ENCODE measurements at regions not wholly inside any gene's neighbourhood (a gene's known extent, or its start where the extent isn't known, plus 50 kb on each side); places are given as distances from the start of the nearest gene placed in this dataset.
A peak's percentile ranks its signal among the peaks of the same experiment; 100 is the strongest.
"Not testable (repeated sequence)": the region's sequence is repeated elsewhere in the genome, so short reads cannot be mapped to it uniquely, and the experiment has no call there.

DNA sequence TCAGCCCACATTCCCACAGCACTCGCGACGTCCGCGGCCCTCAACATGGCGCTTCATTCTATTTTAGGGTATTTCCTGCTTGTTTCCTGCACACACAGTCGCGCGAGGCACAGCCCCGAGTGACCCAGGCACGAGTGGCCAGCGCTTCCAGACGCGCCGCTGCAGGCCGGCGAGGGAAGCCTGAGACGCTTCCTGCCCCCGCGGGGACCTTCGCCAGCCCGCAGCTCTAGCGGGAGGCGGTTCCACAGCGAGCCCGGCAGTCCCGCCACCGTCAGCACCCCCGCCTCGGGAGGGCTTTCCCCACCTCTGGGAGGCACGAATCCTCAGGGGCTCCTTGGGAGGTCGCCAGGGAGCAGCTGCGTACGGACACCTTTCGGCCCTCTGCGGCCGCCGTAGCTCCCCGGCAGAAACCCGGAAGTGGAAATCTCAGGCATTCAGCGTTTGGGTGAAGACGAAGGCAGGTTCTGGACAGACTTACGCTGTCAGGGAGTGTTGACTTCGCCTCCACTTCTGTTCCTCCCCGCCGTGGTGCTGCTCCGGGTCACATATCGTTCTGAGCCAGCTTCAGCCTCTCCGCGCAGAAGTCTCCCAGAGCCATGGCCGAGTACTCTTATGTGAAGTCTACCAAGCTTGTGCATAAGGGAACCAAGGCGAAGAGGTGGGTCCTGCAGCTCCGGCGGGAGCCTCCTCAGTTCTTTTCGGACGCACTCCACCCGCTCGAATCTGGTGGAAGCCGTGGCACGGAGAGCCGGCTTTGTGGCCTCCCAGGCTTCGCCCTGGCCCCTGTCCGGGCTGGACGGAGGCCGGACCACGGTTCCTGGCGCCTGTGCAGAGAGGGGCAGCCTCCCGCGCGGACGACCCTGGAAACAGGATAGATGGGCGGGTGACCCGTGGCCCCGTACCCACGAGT is 2925.9 kb upstream of the OR11H1 start:
- Histone ChIP-seq H3K4me1 (no peaks in the 10 kb centered on the region), H3K9me3 (peaks cover 0 to 79% (median 13%) of the 10 kb centered on the region in 11 donors), H3K27me3 (no peaks in the 10 kb centered on the region), H3K27ac (no peak overlapping the region), H3K4me3 (peak overlapping the region in 1 of 10 donors; percentile 30), H3K36me3 (no peaks in the 10 kb centered on the region)
- intact Hi-C loops (cut with DNase I) = no loop called here
- DNase-seq = peak in 1 of 2 donors; percentile 17
- 51 to 53% methylated on average over 75 of the region's 75 CpGs for WGBS, 2 donors
- TF ChIP-seq, protein P1, sequence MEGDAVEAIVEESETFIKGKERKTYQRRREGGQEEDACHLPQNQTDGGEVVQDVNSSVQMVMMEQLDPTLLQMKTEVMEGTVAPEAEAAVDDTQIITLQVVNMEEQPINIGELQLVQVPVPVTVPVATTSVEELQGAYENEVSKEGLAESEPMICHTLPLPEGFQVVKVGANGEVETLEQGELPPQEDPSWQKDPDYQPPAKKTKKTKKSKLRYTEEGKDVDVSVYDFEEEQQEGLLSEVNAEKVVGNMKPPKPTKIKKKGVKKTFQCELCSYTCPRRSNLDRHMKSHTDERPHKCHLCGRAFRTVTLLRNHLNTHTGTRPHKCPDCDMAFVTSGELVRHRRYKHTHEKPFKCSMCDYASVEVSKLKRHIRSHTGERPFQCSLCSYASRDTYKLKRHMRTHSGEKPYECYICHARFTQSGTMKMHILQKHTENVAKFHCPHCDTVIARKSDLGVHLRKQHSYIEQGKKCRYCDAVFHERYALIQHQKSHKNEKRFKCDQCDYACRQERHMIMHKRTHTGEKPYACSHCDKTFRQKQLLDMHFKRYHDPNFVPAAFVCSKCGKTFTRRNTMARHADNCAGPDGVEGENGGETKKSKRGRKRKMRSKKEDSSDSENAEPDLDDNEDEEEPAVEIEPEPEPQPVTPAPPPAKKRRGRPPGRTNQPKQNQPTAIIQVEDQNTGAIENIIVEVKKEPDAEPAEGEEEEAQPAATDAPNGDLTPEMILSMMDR (IDR thresholded peaks at IDR 0.05) = no peak
- ATAC-seq = peak in 2 of 8 donors; percentile 29 to 38

DNA sequence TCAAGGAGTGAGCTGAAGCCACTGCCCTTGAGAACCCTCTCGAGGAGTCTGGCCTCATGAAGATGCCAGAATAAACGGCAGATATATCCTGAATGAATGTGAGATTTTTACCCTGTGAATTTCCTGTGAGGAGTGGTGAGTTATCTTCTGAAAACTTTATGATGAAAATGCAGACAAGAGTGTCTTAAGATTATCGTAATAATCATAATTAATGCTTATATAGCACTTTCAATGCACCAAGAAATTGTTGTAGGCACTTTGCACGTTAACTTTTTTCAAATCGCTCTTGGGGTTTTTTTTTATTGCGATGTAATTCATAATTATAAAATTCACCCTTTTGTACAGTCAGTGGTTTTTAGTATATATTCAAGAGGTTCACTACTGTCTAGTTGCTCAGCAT is 2924.6 kb upstream of the OR11H1 start:
- ATAC-seq; H3K27me3 ChIP-seq; H3K4me1 ChIP-seq; H3K27ac ChIP-seq; intact Hi-C loops (cut with DNase I); DNase-seq; H3K4me3 ChIP-seq; H3K36me3 ChIP-seq: not testable (repeated sequence)
- peaks cover 0 to 82% (median 7%) of the 10 kb centered on the region in 11 donors for H3K9me3 ChIP-seq
- WGBS, 2 donors = 62 to 65% methylated on average over 6 of the region's 6 CpGs

DNA sequence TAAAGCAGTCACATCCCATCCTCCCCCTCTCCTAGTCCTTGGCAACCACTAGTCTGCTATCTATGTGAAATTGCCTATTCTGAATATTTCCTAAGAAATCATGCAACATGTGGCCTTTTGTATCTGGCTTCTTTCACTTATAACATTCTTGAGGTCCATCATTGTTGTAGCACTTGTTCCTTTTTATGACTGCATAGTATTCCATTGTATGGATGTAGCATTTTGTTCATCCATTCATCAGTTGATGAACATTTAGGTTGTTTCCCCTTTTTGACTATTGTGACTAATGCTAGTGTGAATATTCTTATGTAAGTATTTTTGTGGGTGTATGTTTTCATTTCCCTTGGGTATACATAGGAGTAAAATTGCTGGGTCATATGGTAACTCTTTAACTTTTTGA is 2924.2 kb upstream of the OR11H1 start:
- intact Hi-C loops (cut with DNase I); ATAC-seq; DNase-seq; H3K4me1 ChIP-seq; H3K27me3 ChIP-seq; H3K36me3 ChIP-seq; H3K27ac ChIP-seq; H3K4me3 ChIP-seq: not testable (repeated sequence)
- peaks cover 0 to 80% (median 7%) of the 10 kb centered on the region in 11 donors for H3K9me3 ChIP-seq

DNA sequence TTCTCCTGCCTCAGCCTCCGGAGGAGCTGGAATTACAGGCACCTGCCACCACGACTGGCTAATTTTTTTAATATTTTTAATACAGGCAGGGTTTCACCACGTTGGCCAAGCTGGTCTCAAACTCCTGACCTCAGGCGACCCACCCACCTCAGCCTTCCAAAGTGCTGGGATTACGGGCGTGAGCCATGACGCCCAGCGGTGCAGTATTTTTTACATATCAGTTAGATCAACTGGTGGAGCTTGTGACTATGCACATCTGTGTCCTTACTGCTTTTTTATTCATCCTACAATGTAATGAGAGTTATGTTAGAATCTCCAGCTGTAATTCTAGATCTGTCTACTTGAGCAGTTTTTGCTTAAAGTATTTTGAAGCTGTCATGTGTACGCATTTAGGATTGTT is 2919.5 kb upstream of the OR11H1 start:
- DNase-seq; H3K27ac ChIP-seq; intact Hi-C loops (cut with DNase I); H3K4me3 ChIP-seq; H3K36me3 ChIP-seq; H3K4me1 ChIP-seq; H3K27me3 ChIP-seq; ATAC-seq: not testable (repeated sequence)
- WGBS, 2 donors = 65 to 67% methylated on average over 8 of the region's 9 CpGs
- H3K9me3 ChIP-seq = peaks cover 0 to 85% (median 4%) of the 10 kb centered on the region in 11 donors

DNA sequence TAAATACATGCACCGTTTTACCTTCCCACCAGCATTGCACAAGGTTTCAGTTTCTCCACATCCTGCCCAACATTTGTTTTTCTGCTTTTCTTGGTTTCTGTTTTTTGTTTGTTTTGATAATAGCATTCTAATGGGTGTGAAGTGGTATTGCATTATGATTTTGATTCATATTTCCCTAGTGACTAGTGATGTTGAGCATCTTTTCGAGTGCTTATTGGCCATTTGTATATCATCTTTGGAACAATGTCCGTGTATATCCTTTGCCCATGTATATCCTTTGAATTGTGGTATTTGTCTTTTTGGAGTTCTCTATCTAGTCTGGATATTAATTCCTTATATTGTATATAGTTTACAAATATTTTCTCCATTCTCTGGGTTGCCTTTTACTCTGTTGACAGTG is 2914.8 kb upstream of the OR11H1 start:
- H3K4me3 ChIP-seq = no peak overlapping the region
- TF ChIP-seq, protein P1 (IDR thresholded peaks at IDR 0.05) = no peak
- H3K27me3 ChIP-seq = no peaks in the 10 kb centered on the region
- intact Hi-C loops (cut with DNase I) = no loop called here
- DNase-seq = no peak
- ATAC-seq = no peak
- no peaks in the 10 kb centered on the region for H3K36me3 ChIP-seq
- H3K4me1 ChIP-seq = no peaks in the 10 kb centered on the region
- peaks cover 0 to 80% (median 0%) of the 10 kb centered on the region in 11 donors for H3K9me3 ChIP-seq
- 47 to 58% methylated on average over 3 of the region's 3 CpGs for WGBS, 2 donors
- no peak overlapping the region for H3K27ac ChIP-seq

DNA sequence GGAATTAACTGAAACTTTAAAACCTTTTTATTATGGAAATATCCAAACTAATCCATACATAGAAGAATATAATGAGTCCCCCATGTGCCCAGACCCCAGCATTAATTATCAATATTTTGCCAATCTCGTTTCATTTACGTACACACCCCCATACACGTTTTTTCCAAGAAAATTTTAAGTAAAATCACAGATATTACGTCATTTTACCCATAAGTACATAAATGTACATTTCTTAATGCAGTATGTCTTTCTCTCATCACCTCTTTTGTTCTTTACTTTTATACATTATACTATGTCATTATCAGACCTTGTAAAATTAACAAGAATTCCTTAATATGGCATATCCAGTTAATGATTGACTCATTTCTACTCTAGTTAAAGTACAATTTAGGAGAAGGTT is 2914.1 kb upstream of the OR11H1 start:
- H3K36me3 ChIP-seq; DNase-seq; intact Hi-C loops (cut with DNase I); H3K4me1 ChIP-seq; ATAC-seq; H3K4me3 ChIP-seq; H3K27ac ChIP-seq; H3K27me3 ChIP-seq: not testable (repeated sequence)
- H3K9me3 ChIP-seq = peaks cover 0 to 78% (median 0%) of the 10 kb centered on the region in 11 donors
- WGBS, 2 donors = 34% methylated on average over 4 of the region's 4 CpGs

DNA sequence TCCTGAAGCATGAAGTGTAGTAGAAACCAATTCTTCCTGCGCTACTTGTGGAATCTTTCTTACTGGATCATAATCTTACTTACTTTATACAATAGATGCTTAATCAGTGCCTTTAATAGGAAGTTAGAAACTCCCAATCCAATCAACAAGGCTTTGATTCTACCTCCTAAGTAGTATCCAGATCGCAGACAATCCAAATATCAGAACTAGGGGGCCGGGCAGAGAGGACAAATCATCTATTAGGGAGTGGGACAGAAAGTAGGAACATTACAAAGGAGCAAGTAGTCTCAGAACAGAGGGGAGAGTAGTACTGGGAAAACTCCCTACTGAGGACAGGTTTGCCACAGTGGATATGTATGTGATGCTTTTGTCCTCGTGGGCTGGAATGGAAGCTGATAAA is 2901.1 kb upstream of the OR11H1 start:
- intact Hi-C loops (cut with DNase I); H3K27me3 ChIP-seq; H3K36me3 ChIP-seq; DNase-seq; ATAC-seq; H3K4me3 ChIP-seq; H3K27ac ChIP-seq; H3K4me1 ChIP-seq: not testable (repeated sequence)
- 41 to 47% methylated on average over 4 of the region's 4 CpGs for WGBS, 2 donors
- H3K9me3 ChIP-seq = peaks cover 0 to 83% (median 0%) of the 10 kb centered on the region in 11 donors

DNA sequence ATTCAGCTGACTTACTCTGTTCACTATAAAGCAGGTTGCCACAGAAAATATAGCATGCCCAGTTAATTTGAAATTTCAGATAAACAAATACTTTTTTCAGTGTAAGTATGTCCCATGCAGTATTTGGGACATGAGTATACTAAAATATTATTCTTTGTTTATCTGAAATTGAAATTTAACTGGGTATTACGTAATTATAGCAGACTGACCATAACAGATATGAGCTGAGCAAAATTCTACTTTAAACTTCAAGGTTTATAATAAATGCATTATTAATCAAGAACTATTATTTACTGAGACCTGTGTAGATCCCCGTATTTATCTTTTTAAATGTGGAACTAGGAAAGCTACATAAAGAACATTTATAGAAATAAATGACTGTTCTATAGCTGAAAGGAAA is 2898.2 kb upstream of the OR11H1 start:
- WGBS, 2 donors = 39 to 44% methylated on average over 2 of the region's 2 CpGs
- intact Hi-C loops (cut with DNase I); ATAC-seq: not testable (repeated sequence)

More for the DNA sequence above, 2898.2 kb upstream of the OR11H1 start:
- H3K36me3 ChIP-seq, H3K4me3 ChIP-seq, DNase-seq, H3K27me3 ChIP-seq, H3K4me1 ChIP-seq, H3K27ac ChIP-seq: not testable (repeated sequence)
- H3K9me3 ChIP-seq = peaks cover 0 to 83% (median 13%) of the 10 kb centered on the region in 11 donors

Measured in heart right ventricle (tissue), 16 donors.